Activated T-cell treated with anti-CD3 and anti-CD28 coated beads for 1 hour (primary cell): ENCODE measurements at regions not wholly inside any gene's neighbourhood (a gene's known extent, or its start where the extent isn't known, plus 50 kb on each side); places are given as distances from the start of the nearest gene placed in this dataset.
"Not testable (repeated sequence)": the region's sequence is repeated elsewhere in the genome, so short reads cannot be mapped to it uniquely, and the experiment has no call there.

Experiments
- DNase-seq: peaks from one replicate; pipeline ENCODE4 v3.0.0-alpha.2; 2020; ENCODE audit warnings: low read depth

DNA sequence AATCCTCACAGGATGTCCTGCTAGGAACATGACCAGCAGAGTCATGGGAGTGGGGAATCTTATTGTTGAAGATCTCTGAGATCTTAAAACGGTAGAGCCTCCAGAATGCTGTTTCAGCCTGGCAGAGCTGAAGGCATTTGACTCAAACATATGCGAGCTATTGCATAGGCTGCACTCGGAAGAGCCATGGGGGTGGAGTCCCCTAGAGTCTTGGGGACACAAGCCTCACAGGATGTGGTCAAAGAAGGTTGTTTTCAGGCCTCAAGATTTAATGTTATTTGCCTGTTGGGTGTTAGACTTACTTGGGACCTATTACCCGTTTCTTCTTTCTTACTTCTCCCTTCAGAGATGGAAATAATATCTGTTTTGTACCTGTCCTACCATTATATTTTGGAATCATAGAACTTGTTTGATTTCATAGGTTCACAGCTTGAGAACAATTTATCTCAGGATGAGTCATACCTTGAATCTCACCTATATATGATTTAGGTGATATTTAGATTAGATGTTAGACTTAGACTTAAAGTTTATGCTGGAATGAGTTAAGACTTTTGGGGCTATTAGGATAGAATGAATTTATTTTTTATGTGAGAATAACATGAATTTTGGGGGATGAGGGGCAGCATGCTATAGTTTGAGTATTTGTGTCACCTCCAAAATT is 172.2 kb upstream of the ATP2B1 start:
- DNase-seq = peak; percentile 11

DNA sequence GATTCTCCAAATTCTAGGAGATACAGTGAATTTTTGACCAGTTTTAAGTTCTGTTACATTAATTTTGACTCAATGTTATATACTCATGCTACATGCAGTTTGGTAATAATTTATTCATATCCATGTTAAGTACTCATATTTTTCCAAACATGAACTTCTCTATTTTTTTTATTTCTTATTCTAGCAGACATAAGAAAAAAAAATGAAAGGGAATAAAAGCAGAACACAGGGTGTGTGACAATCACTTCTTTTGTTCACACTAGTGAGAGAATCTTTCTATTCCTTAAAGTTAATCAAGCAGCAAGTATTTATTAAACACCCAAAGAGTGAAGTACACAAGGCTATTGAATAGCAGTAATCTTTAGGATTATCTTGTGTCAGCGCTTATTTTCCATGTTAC is 171.1 kb upstream of the ATP2B1 start:
- DNase-seq = no peak

DNA sequence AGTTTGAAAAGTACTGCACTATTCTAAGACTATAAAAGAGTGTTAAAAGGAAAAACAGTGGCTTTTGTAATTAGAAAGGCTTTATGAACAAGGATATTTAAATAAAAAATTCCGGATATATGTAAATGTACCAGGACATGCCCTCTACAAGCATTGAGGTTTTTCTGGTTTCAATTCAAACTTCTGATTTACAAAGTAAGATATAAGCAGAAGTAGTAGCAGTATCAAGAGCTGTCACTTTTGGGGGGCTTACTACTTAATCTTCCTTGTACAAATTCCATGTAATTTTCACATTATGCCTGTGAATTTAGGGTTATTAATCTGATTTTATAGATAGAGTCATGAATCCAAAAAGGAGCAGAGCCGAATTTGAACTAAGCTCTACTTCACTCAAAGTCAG is 170.3 kb upstream of the ATP2B1 start:
- DNase-seq = no peak

DNA sequence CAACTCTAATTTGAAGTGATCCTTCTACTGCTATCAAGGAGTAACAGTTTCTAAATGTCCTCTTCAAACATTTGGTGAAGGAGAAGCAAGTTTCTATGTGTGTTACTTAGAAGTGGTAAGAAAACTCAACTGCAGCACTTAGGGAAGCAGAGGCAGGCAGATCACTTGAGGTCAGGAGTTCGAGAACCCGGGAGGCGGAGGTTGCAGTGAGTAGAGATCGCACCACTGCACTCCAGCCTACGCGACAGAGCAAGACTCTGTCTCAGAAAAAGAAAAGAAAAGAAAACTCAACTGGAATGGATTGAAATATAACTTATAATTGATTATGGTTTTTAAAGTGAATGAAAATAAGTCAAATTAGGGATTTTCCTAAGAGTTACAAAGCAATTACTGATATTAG is 169.7 kb upstream of the ATP2B1 start:
- DNase-seq = no peak

DNA sequence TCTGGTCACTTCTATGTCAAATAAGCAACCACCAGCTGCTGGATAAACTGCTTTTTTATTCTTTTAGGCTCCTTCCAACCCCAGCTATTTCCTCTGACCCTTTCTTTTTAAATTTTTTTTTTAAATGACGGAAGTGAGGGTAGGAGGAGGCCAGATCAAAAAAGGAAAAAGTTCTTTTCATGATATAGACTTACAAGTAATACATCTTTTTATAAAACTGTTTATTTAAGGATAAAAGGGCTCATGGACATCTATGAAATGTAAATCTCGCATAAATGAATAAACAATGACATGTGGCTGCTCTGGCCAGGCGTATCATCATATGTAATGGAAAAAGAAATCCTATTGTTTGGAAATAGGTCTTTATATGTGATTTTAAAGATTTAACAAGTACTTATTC is 169.0 kb upstream of the ATP2B1 start:
- DNase-seq = no peak

DNA sequence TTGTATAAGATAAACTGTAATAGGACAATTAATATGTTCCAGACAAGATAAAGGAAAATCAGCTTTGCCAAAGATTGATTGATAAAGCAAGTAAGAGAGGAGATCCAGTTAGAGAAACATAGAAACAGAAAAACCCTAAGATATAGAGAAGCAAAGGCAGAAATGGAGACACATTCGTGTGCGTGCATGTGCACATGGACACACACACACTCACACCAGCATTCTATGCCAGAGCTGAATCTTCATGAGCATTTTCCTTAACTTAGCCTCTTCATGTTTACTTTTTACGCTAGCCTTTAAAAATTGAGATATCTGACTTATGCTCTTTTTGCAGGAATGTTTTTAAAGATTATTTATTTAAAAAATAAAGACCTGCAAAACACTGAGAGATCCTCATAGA is 168.5 kb upstream of the ATP2B1 start:
- no peak for DNase-seq

DNA sequence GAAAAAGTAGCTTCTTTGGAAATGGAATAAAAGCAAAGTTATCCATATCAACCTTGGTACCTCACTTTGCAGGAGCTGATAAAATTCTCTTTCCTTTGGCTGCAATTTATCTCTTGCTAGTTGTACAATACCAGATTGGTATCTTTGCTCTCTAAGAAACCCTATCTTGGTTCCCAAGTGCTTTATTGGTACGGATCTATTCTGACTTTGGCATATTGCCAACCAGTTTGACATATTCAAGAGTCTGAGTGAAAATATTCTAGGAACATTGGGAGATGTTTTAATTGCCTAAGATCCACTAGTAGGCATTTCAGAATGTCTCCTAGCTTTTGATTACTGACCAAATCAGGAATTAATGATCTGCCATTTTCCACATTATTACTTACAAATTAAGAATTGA is 167.2 kb upstream of the ATP2B1 start:
- DNase-seq = no peak

DNA sequence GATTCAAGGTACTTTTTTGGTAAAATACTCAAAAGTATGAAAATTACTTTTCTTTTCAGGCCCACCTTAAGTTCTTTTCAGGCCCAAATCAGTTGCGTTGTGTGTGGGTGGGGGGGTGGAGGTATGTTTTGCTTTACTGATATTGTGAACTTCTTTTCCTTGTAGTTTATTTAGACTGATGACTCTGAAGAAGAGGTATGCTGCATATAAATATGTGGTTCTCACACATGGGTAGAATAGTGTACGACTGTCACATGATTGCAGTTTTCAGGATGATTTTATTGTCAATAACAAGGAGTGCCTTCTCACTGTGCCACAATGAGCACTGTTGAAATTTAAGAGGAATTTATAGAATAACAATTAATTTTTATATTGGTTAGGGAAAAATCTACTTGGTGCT is 166.6 kb upstream of the ATP2B1 start:
- no peak for DNase-seq

DNA sequence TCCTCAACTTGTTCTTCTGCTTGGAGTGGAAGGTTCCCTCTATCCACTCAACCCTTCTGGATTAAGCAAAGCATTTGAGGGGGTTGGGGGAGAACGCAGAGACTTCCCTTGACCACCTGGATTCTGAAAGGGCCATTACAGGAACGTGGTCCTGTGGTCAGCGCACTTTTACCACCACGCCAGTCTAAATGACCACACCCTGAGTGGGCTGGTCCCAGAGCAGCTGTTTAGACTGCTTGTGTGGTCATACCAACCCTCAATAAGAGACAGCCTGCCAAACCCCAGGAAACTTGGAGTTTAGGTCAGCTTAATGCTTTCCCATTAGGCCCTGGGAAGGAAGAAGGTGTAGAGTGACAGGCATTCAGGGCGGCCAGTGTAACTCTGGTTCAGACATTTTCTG is 165.5 kb upstream of the ATP2B1 start:
- DNase-seq = no peak

DNA sequence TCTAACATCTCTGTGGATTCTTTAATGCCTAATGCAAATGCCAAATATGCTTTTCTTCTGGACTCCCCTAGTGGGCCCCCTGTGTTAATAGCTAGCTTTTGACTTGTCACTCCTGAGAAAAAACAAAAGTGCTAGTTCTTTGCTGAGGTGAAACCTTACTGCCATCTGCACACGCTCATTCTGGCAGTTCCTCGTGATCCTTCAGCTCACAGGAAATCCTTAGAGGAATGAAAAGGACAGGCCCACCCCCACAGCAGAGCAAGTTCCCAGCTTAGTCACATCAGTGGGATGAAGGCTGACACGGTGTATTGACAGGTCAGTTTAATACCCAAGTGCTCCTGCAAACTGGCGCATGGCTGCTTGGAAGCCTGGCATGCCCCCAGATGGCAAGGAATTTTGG is 165.1 kb upstream of the ATP2B1 start:
- DNase-seq = no peak

DNA sequence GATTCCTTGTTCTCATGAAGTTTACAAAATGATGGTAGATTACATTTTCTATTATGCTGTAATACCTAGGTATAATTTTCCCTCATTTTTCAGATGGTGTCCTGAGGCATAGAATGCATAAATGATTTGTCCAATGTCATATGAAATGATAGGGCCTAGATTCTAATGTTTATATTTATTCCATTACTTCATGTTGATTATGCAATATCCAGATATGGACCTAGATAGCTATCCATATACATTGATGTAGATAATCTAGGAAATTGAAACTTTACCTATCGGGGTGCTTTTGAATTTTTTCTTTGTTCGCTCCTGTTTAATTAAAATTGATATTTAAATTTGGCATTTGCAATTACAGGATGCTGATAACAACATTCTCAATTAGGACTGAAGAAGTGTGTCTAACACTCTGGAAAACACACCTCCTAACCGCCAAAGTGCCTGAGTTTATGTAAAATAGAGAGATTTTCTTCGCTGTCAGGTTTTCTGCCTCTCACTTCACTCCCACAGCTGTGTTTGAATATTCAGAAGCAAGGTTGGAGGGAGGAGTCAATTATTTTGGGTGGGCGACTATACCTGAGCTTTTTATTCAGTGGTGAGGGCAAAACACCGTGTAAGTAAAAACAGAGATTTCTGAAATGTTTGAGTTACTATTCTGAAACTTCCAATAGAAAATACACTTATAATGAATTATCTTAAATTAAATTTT is 164.4 kb upstream of the ATP2B1 start:
- DNase-seq = no peak

DNA sequence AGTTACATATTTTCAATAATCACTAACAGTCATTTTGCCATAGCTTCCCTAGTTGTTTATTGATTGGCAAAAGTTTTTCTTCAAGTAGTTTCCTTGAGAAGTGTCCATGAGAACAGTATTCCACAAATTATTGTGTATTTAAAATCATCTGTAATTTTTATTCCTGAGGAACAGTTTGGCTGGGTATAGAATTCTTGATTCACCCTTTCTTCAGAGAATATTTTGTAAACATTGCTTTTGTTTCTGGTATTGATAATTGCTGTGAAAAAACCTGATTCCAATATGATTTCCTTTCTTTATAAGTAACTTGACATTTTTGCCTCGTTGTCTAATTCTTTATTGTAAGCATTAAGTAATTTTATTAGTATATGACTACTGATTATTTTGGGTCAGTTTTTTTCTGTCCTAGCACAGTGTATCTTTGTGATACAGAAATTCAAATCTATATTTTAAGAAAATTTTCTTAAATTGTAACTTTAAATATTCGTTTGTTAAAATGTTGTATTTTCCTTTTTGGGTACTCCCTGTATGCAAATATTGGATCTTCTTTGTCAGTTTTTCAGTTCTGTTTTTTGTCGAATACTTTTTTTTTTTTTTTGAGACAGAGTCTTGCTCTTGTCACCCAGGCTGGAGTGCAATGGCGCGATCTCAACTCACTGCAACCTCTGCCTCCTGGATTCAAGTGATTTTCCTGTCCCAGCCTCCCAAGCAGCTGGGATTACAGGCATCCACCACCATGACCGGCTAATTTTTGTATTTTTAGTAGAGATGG is 162.0 kb upstream of the ATP2B1 start:
- DNase-seq = no peak

DNA sequence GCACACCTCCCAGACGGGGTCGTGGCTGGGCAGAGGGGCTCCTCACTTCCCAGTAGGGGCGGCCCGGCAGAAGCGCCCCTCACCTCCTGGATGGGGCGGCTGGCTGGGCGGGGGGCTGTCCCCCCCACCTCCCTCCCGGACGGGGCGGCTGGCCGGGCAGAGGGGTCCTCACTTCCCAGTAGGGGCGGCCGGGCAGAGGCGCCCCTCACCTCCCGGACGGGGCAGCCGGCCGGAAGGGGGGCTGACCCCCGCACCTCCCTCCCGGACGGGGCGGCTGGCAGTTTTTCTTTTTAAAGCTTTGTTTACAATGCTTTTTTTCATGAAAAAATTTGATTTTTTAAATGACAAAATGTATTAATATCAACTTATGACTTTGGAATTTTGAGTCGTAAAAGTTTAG is 159.0 kb upstream of the ATP2B1 start:
- DNase-seq = not testable (repeated sequence)

DNA sequence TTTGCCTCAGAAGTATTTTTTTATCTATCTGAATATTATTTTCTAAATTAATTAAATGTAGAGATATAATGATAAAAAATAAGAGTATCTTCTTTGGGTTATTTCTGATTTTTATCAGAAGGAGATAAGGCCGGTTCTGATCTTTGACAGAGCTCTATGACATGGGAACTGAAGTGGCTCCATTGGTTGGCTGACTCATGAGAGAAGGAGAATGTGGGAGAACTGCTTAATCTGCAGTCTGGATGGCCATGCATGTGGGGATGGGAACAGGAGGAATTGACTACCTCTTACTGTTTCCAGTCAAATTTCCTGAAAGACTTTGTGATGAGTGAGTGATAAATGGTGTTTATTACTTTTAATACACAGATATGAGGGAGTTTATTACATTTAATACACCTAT is 155.8 kb upstream of the ATP2B1 start:
- no peak for DNase-seq

DNA sequence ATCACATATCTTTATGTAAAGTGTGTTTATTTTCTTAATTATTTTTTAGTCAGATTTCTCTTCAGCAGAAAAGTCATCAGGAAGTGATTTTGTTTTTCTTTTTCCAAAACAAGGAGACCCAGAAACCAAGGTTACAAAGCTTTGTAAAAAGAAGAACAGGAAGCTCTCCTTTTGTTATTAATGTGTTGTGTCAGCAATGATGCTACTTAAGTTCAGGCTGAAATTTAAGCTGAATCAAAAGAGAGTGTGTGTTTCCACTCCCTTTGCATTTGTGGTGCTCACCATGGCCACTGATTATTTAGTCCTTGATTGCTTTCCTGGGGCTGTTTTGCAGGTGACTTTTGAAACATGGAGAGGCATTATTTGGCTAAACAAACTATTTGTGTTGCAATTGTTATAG is 155.3 kb upstream of the ATP2B1 start:
- DNase-seq = no peak

DNA sequence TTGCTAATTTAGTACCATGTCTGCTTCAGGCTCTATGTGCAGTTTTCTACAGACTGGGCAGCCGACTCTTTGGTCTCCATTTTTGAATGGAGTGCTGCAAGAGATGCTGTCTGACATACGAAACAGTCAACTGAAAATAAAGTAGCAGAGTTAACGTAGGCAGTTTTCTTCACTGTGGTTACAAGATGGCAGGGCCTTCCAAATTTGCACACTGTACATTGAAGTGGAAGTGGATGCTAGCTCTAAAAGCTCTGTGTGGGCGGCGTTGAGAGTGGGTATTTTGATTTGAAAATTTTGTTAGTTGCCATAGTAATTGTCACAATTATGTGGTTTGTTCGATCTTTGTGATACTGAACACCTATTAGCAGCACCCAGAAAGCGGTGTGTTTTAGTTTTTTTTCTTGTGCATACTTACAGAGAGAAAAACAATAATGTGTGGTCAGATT is 154.9 kb upstream of the ATP2B1 start:
- peak; percentile 27 for DNase-seq

DNA sequence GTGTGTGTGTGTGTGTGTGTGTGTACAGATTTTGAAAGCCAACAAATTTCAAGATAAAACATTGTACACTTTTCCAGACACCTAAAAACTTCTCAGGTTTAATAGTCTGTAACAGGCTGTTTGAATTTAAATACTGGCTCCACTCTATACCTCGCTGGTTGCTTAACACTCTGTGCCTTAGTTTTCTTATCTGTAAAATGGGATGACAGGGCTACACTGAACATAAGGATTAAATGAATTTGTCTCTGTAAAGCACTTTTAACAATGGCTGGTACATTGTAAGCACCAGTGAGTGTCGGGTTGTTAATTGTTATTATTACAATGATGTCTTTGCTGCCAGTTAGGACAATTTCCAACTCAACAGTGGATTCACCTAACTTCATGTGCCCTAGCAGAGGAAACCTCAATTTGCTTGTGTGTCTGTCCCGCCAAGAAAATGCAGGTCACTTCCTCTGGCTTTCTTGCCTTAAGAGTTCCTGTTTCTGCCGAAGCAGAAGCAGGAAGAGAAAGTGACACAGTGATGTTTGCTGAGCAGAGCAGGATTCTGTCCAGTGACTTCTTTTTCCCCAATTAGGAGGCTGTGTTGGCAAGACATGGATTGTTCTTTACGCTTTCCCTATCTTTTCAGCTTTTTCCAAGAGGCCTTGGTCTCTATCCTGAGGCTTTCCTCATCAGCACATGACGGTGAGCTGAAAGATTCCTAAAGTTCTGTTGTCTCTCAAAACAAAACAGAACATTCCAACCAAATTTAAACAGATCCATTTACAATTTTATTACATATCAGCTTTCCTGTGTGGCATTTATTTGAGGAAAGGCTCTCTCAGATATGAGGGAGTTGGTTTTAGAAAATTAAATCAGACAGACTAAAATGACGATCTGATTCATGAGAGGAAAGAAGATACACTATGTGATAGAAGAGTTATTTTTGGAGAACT is 154.1 kb upstream of the ATP2B1 start:
- DNase-seq = no peak

DNA sequence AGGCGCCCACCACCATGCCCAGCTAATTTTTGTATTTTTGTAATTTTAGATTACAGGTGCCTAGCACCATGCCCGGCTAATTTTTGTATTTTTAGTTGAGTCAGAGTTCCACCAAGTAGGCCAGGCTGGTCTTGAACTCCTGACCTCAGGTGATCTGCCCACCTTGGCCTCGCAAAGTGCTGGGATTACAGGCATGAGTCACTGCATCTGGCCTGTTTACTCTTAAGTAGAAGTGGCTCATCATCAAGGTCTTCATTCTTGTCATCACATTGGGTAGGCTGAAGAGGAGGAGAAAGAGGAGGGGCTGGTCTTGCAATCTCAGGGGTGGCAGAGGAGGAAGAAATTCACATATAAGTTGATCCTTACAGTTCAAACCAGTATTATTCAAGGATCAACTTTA is 152.4 kb upstream of the ATP2B1 start:
- DNase-seq = no peak

DNA sequence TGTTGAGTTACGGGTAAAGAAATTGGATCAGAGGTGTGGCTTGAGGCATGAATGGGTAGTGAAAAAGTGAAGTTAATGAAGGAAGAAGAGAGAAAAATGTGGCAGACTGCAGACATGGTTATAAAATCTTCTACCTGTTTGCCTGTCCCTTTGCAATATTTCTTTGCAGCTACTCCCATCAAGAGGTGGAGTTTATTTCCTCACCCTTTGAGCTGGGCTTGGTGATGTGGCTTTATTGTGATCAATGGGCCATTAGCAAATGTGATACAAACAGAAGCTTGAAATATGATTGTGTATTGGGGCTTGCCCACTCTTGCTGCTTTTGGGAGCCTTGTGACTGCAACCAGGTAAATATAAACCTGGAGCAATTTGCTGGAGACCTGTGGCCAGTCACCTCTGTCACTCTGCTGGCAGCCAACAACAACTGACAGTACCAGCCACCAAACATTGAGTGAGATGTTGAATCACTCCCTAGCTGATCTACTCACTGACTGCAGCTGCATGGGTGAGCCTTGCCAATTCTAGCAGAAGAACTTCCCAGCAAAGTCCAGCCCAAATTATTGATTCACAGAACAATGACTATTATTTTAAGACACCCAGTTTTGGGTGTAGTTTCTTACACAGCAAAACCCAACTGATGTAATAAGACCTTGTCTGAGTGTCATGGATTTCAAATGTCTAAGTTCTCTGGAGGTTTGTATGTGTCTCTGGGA is 151.0 kb upstream of the ATP2B1 start:
- no peak for DNase-seq

DNA sequence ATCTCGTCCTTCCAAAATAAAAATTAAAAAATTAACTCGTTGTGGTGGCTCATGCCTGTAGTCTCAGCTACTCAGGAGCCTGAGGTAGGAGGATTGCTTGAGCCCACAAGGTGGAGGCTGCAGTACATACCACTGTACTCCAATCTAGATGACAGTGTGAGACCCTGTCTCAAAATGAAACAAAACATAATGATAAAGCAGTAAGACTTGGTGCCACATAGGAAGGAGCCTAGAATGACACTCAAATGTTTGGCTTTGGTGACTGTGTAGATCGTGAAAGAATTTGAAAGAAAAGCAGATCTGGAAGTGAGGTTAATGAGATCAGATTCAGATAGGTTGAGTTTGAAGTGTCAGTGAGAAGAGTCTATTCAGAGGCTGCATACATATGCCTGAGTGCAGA is 150.1 kb upstream of the ATP2B1 start:
- DNase-seq = no peak

DNA sequence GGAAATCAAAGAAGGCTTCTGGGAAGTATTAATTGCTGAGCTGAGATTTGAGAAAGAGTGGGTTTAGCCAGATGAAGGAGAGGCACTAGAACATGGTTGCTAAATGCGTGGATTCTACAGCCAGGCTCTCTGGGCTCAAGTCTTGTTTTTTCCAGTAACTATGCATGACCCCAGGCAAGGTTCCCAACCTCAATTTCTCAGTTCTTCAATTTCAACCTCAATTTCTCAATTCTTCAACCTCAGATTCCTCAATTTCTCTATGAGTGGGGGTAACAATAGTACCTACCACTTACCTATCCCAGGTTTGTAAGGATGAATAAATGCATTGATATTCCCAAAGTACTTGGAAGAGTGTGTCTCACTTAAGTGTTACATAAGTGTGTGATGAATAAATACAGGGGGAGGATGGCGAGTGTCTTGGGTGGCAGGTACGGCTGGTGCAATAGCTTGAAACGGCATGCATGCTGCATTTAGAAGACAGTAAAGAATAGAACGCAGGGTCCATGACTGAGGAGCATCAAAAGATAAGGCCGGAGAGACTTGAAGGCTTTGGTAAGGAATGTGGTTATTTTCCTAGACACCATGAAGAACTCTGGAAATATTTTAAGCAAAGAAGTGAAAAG is 149.1 kb upstream of the ATP2B1 start:
- no peak for DNase-seq
